ACHN (cell line): ENCODE measurements at regions not wholly inside any gene's neighbourhood (a gene's known extent, or its start where the extent isn't known, plus 50 kb on each side); places are given as distances from the start of the nearest gene placed in this dataset.
A peak's percentile ranks its signal among the peaks of the same experiment; 100 is the strongest.

Source experiments
- DNase-seq: peaks from one replicate; pipeline ENCODE4 v3.0.0-alpha.2; 2015
- in situ Hi-C: cut with HindIII; loops from 2 replicates; pipeline ENCODE4 v1.10.0; 2017; ENCODE audit warnings: low sequenced_read_pairs, low pct_ligation_motif_present, low pct_unique_long_range_greater_than_20kb

GRCh38 chr13:73952648-73953047 lies 181.6 kb downstream of the KLF12 start:
- in situ Hi-C loops = no loop called here

GRCh38 chr13:73948848-73949529 lies 185.2 kb downstream of the KLF12 start:
- in situ Hi-C loops = no loop called here
- DNase-seq = no peak

More at GRCh38 chr13:73952648-73953047, 181.6 kb downstream of the KLF12 start:
- no peak for DNase-seq

DNA sequence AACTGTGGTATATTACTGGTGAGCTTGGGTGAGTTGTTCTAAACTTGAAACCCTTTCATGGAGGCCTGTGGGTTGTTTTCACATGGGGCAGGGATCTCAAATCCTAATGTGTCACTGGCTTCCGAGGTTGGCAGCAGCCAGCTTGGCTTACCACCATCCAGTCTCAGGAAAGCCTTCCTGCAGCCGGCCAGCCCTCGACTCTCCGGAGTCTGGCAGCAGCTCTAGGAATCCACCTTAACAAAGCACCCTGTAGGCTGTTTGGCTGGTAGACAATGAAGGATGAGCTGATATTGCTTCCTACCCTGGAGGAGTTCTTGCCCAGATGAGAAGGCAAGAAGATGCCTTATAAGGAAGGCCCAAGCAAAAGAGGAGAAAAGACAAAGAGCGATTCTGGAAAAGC lies 188.3 kb downstream of the KLF12 start:
- in situ Hi-C loops = no loop called here
- no peak for DNase-seq

DNA sequence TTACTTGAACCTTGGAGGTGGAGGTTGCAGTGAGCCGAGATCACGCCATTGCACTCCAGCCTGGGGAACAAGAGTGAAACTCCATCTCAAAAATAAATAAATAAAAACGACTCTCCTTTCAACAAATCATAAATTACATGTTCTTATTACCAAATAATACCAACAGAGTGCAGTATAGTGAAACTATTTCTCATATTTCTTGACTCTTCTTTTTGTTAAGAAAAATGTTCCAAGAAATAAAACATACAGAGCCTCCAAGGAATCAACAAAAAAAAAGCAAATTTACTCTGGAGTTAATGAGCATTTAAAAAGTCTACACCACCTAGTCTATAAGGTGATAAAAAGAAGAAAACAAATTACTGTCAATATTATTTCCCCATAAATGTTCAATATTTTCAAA lies 188.8 kb downstream of the KLF12 start:
- in situ Hi-C loops = no loop called here

DNA sequence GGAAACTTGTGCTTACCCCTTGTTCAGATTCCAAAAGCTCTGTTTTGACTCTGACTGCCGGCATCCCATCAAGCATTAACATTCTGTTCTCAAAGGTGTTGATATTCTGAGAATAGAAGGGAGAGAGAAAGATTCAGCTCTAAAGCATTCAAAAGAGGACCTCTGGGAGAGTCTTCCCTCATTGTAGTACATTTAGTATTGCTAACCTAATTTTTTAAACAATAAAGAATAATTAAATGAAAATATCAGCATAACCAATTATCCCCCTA lies 190.3 kb downstream of the KLF12 start:
- in situ Hi-C loops = no loop called here
- no peak for DNase-seq

More for the DNA sequence above, 188.8 kb downstream of the KLF12 start:
- DNase-seq = peak; percentile 8

DNA sequence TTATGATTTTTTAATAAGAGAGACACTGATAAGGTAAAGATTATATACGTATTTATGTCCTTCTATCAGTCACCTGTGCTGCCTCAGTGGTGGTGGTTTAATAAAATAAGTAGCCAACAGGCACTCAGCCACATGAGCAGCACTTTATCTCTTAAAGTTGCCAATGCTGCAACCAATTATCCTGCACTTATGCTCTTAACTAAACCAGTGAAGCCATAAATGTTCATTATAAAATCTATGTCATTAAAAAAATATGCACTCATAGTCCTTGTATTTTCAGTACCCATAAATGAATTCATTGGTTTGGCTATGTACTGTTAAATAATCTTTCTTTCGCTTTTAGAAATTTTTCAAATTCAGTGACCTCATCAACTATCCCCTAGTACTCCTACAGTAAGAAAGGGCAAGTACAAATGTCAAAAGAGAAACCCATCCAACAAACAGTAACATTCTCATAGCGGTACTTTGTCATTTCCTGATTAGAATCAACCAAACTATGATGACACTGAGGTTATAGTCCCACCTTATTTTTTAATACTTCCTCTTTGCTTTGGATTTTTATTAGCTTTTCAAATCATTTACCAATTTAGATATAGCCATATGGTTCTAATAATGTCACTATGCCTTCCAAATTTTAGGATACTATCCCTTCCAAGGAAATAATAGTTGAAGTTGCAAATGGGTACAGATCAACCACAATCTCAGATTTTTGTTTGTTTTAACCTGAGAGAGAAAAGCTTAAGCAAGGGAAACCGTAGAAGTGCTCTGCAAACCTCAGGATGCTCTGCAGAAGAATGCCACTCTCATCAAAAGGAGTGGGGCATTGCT lies 190.9 kb downstream of the KLF12 start:
- in situ Hi-C loops = no loop called here
- DNase-seq = no peak

GRCh38 chr13:73941752-73942151 lies 192.5 kb downstream of the KLF12 start:
- no peak for DNase-seq
- in situ Hi-C loops = no loop called here

GRCh38 chr13:73940098-73940497 lies 194.1 kb downstream of the KLF12 start:
- DNase-seq = no peak
- in situ Hi-C loops = no loop called here

GRCh38 chr13:73939603-73940002 lies 194.6 kb downstream of the KLF12 start:
- in situ Hi-C loops = no loop called here
- DNase-seq = no peak

- no peak for DNase-seq
- in situ Hi-C loops = no loop called here
These were observed 195.2 kb downstream of the KLF12 start for GRCh38 chr13:73939071-73939380.

DNA sequence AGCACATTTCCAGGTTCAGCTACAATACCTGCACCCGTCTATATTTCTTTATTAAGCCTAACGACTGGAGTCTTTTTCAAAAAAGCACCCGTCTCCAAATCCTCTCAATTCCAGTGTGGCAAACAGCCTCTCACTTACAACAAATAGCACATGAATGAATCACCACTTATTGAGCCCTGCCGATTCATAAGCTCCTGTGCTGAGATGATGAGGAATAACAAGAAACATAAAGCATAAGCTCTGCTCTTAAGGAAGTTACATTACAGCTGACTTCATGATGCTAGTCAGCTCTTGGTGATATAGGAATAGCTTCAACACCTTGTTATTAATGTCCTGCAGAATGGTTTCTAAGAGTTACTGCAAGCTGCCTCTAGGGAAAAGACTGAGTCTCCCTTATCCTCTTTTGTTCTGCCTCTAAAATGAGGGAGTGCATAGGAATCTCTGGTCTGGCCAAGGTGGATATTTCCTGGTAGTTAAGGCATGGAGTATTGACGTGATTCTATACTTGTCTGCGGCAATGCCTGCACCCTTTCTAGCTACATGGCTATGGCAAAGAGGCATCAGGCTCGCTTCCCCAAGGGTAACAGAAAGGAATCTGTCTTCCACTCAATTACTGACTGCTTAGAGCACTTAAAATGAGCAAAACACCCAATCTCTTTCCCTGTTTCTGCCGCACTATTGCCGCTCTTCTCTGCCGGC lies 195.7 kb downstream of the KLF12 start:
- in situ Hi-C loops = no loop called here
- DNase-seq = peak; percentile 73

GRCh38 chr13:73937441-73937840 lies 196.8 kb downstream of the KLF12 start:
- DNase-seq = peak; percentile 5
- in situ Hi-C loops = no loop called here

- in situ Hi-C loops = no loop called here
- no peak for DNase-seq
These were observed 198.2 kb downstream of the KLF12 start for GRCh38 chr13:73935991-73936390.

DNA sequence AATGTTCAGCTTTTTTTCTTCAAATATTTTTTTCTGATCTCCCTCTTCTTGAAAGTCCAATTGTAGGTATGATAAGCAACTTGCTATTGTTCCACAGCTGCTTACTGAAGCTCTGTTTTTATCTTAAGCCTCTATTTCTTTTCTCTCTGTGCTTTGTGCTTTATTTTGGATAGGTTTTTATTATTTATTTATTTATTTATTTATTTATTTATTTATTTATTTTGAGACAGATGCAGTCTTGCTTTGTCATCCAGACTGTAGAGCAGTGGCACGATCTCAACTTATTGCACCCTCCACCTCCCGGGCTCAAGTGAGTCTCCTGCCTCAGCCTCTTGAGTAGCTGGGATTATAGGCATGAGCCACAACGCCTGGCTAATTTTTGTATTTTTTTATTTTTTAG lies 199.4 kb downstream of the KLF12 start:
- in situ Hi-C loops = no loop called here

GRCh38 chr13:73934215-73934641 lies 200.0 kb downstream of the KLF12 start:
- in situ Hi-C loops = no loop called here
- DNase-seq = peak; percentile 3

More for the DNA sequence above, 199.4 kb downstream of the KLF12 start:
- no peak for DNase-seq

DNA sequence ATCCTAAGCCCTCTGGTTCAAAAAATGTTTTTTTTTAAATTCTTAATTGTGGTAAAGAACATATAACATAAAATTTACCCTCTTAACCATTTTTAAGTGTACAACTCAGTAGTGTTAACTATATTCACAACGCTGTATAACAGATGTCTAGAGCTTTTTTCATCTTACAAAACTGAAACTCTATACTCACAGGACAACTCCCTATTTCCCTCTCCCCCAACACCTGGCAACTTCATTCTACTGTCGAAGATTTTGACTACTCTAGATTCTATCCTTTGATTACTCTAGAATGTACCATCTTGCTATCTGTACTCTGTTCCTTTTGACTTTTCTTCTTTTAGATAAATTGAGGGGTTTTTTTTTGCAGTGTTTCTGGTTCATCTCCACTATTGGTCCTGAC lies 200.4 kb downstream of the KLF12 start:
- no peak for DNase-seq
- in situ Hi-C loops = no loop called here

GRCh38 chr13:73932091-73932490 lies 202.1 kb downstream of the KLF12 start:
- in situ Hi-C loops = no loop called here

GRCh38 chr13:73929287-73929932 lies 204.8 kb downstream of the KLF12 start:
- DNase-seq = no peak
- in situ Hi-C loops = no loop called here

More at GRCh38 chr13:73932091-73932490, 202.1 kb downstream of the KLF12 start:
- DNase-seq = no peak

DNA sequence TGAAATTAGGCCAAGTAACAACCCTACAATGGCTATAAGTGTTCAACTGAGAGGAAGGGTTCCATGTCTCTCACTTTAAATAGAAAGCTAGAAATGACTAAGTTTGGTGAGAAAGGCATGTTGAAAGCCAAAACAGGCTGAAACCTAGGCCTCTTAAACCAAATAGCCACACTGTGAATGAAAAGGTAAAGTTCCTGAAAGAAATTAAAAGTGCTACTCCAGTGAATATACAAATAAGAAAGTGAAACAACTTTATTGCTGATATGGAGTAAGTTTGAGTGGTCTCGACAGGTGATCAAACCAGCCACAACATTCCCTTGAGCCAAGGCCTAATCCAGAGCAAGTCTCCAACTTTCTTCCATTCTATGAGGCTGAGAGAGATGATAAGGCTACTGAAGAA lies 209.6 kb downstream of the KLF12 start:
- DNase-seq = no peak
- in situ Hi-C loops = no loop called here
